Smooth muscle cell (in vitro differentiated cells): ENCODE measurements at regions not wholly inside any gene's neighbourhood (a gene's known extent, or its start where the extent isn't known, plus 50 kb on each side); places are given as distances from the start of the nearest gene placed in this dataset.

ENCODE experiments used
- DNase-seq: peaks from one replicate; lab custom pipeline; 2025; ENCODE audit not compliant: unreplicated experiment; lab: John Stamatoyannopoulos, UW
- H2AFZ ChIP-seq: fragments of 200-600 bp; sonication (generic); 2 replicates; pipeline ENCODE4 v1.6.0; 2016; ENCODE audit warnings: antibody characterized with exemption, low read depth, mild to moderate bottlenecking
- H3F3A ChIP-seq: fragments of 200-600 bp; sonication (generic); 2 replicates; pipeline ENCODE4 v1.6.0; 2017; ENCODE audit warnings: antibody characterized with exemption, low read depth
- H3K27ac ChIP-seq: fragments of 200-600 bp; sonication (generic); 2 replicates; pipeline ENCODE4 v1.5.1; 2016; ENCODE audit warnings: low read depth, mild to moderate bottlenecking
- H3K27me3 ChIP-seq: fragments of 200-600 bp; sonication (generic); 2 replicates; pipeline ENCODE4 v1.6.1; 2016; ENCODE audit warnings: low read depth, mild to moderate bottlenecking
- H3K36me3 ChIP-seq: fragments of 200-600 bp; sonication (generic); 2 replicates; pipeline ENCODE4 v1.5.1; 2016; ENCODE audit warnings: low read depth
- H3K4me1 ChIP-seq: fragments of 200-600 bp; sonication (generic); 2 replicates; pipeline ENCODE4 v1.5.1; 2016; ENCODE audit warnings: low read depth
- H3K4me2 ChIP-seq: fragments of 200-600 bp; sonication (generic); 2 replicates; pipeline ENCODE4 v1.6.0; 2016; ENCODE audit warnings: mild to moderate bottlenecking
- H3K4me3 ChIP-seq: fragments of 200-600 bp; sonication (generic); 2 replicates; pipeline ENCODE4 v1.5.1; 2016; ENCODE audit warnings: mild to moderate bottlenecking
- H3K79me2 ChIP-seq: fragments of 200-600 bp; sonication (generic); 2 replicates; pipeline ENCODE4 v1.6.0; 2016; ENCODE audit warnings: low read depth, mild to moderate bottlenecking
- H3K9ac ChIP-seq: fragments of 200-600 bp; sonication (generic); 2 replicates; pipeline ENCODE4 v1.6.0; 2016; ENCODE audit warnings: low read depth
- H3K9me3 ChIP-seq: fragments of 200-600 bp; sonication (generic); replicated peaks from 2 replicates; pipeline ENCODE4 v1.5.1; 2016; ENCODE audit warnings: low read depth
- H4K20me1 ChIP-seq: fragments of 200-600 bp; sonication (generic); 2 replicates; pipeline ENCODE4 v1.6.0; 2016; ENCODE audit warnings: low read depth
- WGBS: methylation state at CpG from one replicate; pipeline ENCODE4 v1.1.7; 2016; ENCODE audit warnings: low lambda C conversion rate; 5-methylcytosine and 5-hydroxymethylcytosine counted together
- TF ChIP-seq, protein P1 (sequence below): fragments of 200-600 bp; sonication (generic); IDR thresholded peaks from 2 replicates; pipeline ENCODE4 v1.5.1; 2017; ENCODE audit warnings: borderline replicate concordance, mild to moderate bottlenecking, antibody characterized with exemption; ENCODE audit not compliant: insufficient read depth, poor library complexity, severe bottlenecking

DNA sequence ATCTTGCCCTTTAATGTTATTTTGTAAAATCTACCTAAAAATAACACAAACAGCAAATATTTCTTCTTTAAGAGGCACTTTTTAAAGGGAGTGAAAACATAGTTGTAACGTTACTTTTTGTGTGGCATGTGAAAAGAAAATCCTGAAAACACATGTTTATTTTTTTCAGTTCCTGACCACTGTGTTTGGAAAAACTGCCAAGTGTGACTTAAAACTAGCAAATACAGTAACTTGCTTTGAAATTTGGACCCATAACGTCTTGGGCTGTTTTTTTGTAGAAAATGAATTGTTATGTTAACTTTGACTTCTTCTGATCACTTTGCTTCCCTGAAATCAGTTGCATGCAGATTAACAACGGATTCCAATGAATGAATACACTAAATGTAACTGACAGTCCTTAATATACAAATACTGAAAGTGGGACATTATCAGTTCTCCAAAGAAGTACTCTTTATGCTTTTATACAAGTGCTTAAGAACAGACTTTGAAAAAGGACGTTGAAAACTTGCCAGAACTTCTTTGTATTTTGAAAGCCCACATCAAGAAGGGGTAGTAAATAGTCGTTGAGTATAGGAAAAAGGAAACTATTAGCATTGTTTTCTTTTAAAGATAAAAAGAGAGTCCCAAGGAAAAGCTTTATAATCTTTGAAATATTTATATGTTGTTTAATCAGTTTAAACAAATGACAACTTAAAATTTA, 96.1 kb upstream of the ZEB2 start:
- Histone ChIP-seq H3K4me1 (no peaks in the 10 kb centered on the region), H3K4me3 (no peak overlapping the region), H2AFZ (peak overlapping the region; percentile 69), H3K9me3 (no peaks in the 10 kb centered on the region), H3K27me3 (no peaks in the 10 kb centered on the region), H3F3A (no peaks in the 10 kb centered on the region), H3K79me2 (no peaks in the 10 kb centered on the region), H3K9ac (no peak overlapping the region), H3K27ac (no peak overlapping the region), H3K4me2 (no peak overlapping the region), H4K20me1 (no peaks in the 10 kb centered on the region), H3K36me3 (no peaks in the 10 kb centered on the region)
- DNase-seq = no peak
- WGBS = 42% methylated on average over 5 of the region's 5 CpGs
- TF ChIP-seq, protein P1, sequence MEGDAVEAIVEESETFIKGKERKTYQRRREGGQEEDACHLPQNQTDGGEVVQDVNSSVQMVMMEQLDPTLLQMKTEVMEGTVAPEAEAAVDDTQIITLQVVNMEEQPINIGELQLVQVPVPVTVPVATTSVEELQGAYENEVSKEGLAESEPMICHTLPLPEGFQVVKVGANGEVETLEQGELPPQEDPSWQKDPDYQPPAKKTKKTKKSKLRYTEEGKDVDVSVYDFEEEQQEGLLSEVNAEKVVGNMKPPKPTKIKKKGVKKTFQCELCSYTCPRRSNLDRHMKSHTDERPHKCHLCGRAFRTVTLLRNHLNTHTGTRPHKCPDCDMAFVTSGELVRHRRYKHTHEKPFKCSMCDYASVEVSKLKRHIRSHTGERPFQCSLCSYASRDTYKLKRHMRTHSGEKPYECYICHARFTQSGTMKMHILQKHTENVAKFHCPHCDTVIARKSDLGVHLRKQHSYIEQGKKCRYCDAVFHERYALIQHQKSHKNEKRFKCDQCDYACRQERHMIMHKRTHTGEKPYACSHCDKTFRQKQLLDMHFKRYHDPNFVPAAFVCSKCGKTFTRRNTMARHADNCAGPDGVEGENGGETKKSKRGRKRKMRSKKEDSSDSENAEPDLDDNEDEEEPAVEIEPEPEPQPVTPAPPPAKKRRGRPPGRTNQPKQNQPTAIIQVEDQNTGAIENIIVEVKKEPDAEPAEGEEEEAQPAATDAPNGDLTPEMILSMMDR = no peak

DNA sequence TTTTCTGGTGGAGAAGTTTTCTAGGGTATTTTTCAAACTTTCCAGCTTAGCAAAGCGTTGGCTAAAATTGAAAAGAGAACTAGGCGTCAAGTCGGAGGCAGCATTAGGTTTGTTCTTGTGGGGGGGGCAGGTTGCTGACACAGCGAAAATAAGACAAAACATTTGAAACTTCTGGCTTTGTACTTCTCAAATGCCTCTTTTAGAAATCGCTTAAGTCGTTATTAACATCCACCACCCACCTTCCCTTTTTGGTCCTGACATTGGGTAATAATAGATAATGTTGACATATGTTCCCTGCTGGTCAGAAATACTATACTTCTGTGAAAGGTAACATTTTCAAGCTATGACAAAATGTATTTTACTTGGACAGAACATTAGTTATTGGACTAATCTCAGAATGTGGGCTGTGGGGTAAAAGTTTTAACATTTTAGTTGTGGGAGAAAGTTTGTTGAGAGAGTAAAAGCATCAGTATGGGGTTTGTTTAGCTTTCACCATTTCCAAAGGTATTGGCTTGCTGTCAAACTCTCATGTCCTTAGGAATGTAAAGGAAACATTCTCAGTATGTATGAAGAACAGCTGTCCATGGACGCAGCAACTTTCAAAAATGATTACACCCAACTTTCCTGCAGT, 88.1 kb upstream of the ZEB2 start:
- Histone ChIP-seq H3K27ac (no peak overlapping the region), H3K4me2 (no peak overlapping the region)

GRCh38 chr2:144607099-144607498, 87.2 kb upstream of the ZEB2 start:
- 99% methylated on average over 8 of the region's 8 CpGs for WGBS
- no peak overlapping the region for H3K4me3 ChIP-seq
- H3K27ac ChIP-seq = no peak overlapping the region
- TF ChIP-seq, protein P1 = no peak
- no peak overlapping the region for H3K4me2 ChIP-seq
- H4K20me1 ChIP-seq = no peaks in the 10 kb centered on the region
- no peak overlapping the region for H3K9ac ChIP-seq
- no peaks in the 10 kb centered on the region for H3K9me3 ChIP-seq
- no peak overlapping the region for H2AFZ ChIP-seq
- H3K4me1 ChIP-seq = no peaks in the 10 kb centered on the region
- no peaks in the 10 kb centered on the region for H3K79me2 ChIP-seq
- no peaks in the 10 kb centered on the region for H3K36me3 ChIP-seq
- no peaks in the 10 kb centered on the region for H3K27me3 ChIP-seq
- no peaks in the 10 kb centered on the region for H3F3A ChIP-seq
- DNase-seq = no peak

More for the DNA sequence above, 88.1 kb upstream of the ZEB2 start:
- Histone ChIP-seq H2AFZ (peak overlapping the region; percentile 45), H3K9me3 (no peaks in the 10 kb centered on the region), H3K27me3 (no peaks in the 10 kb centered on the region), H3K9ac (no peak overlapping the region), H3K36me3 (no peaks in the 10 kb centered on the region), H3K79me2 (no peaks in the 10 kb centered on the region), H3F3A (no peaks in the 10 kb centered on the region), H3K4me3 (no peak overlapping the region), H4K20me1 (no peaks in the 10 kb centered on the region), H3K4me1 (no peaks in the 10 kb centered on the region)
- DNase-seq = no peak
- TF ChIP-seq, protein P1 = no peak
- WGBS = 88% methylated on average over 7 of the region's 7 CpGs
